Spleen (tissue), 11 donors: ENCODE measurements at regions not wholly inside any gene's neighbourhood (a gene's known extent, or its start where the extent isn't known, plus 50 kb on each side); places are given as distances from the start of the nearest gene placed in this dataset.

ENCODE experiments used
- DNase-seq: peaks from one replicate; pipeline ENCODE4 v3.0.0-alpha.2; 2020
- H3K27ac ChIP-seq, 8 donors: fragments of 200-600 bp; sonication (generic) in 7 of 8; 1 replicate in 4 of 8; 2 replicates in 4 of 8; pipeline versions ENCODE4 v1.5.0 to v1.8.0; 2016 to 2021; ENCODE audit warnings: inconsistent platforms in 4 of 8, mild to moderate bottlenecking in 4 of 8, moderate library complexity in 1 of 8
- H3K27me3 ChIP-seq, 7 donors: fragments of 200-600 bp; sonication (generic) in 6 of 7; replicated peaks in 1 of 7; 1 replicate in 4 of 7; 2 replicates in 3 of 7; pipeline versions ENCODE4 v1.5.0 to v1.8.0; 2016 to 2021; ENCODE audit warnings: inconsistent platforms in 3 of 7, mild to moderate bottlenecking in 1 of 7
- H3K36me3 ChIP-seq, 6 donors: fragments of 200-600 bp; sonication (generic) in 5 of 6; 1 replicate in 4 of 6; 2 replicates in 2 of 6; pipeline versions ENCODE4 v1.5.0 to v1.8.0; 2016 to 2021; ENCODE audit warnings: inconsistent platforms in 2 of 6
- H3K4me1 ChIP-seq, 6 donors: fragments of 200-600 bp; sonication (generic) in 5 of 6; 1 replicate in 3 of 6; 2 replicates in 3 of 6; pipeline versions ENCODE4 v1.5.0 to v1.8.0; 2016 to 2021; ENCODE audit warnings: inconsistent platforms in 3 of 6
- H3K4me3 ChIP-seq, 8 donors: fragments of 200-600 bp; sonication (generic) in 7 of 8; 1 replicate in 4 of 8; 2 replicates in 4 of 8; pipeline versions ENCODE4 v1.5.0 to v1.8.0; 2016 to 2021; ENCODE audit warnings: inconsistent platforms in 4 of 8, mild to moderate bottlenecking in 4 of 8, moderate library complexity in 2 of 8
- H3K9me3 ChIP-seq, 8 donors: fragments of 200-600 bp; sonication (generic) in 7 of 8; 1 replicate in 4 of 8; 2 replicates in 4 of 8; pipeline versions ENCODE4 v1.5.0 to v1.8.0; 2016 to 2021; ENCODE audit warnings: inconsistent platforms in 4 of 8
- POLR2A ChIP-seq, 3 donors: fragments of 450-650 bp; IDR thresholded peaks; one replicate each; pipeline ENCODE4 v1.5.1; 2017; ENCODE audit warnings: antibody characterized with exemption in 3 of 3, mild to moderate bottlenecking in 1 of 3
- POLR2AphosphoS5 ChIP-seq, 3 donors: sonication (generic); formaldehyde crosslinking; IDR thresholded peaks; one replicate each; pipeline ENCODE4 v1.5.1; 2017; ENCODE audit warnings: antibody characterized with exemption in 3 of 3
- WGBS, 5 donors: extraction: QIAGEN DNeasy Blood & Tissue Kit in 3 of 5; methylation state at CpG; one replicate each; pipeline versions ENCODE4 v1.1.5 to v1.1.7; 2013 to 2018; 5-methylcytosine and 5-hydroxymethylcytosine counted together
- intact Hi-C: fragments of 100-400 bp; cut with DNase I; formaldehyde crosslinking; loops from one replicate; pipeline ENCODE4 v1.15.0; 2023; ENCODE audit warnings: low total_unique reads
- TF ChIP-seq, protein P1 (sequence below), 11 experiments: fragments of 200-600 bp in 7 of 11; fragments of 450-650 bp in 4 of 11; sonication (generic) in 4 of 11; IDR thresholded peaks in 8 of 11; conservative IDR thresholded peaks in 3 of 11; 1 replicate in 7 of 11; 2 replicates in 4 of 11; pipeline versions ENCODE4 v1.4.0 to v1.8.0; 2016 to 2021; ENCODE audit warnings: antibody characterized with exemption in 11 of 11, inconsistent platforms in 4 of 11, mild to moderate bottlenecking in 1 of 11
- donor health status: healthy with polysubstance abuse.
- donor health status: DM: no; HTN: no; CAD: no; lungs with moderate emphysema.
- donor health status: DM: no; HTN: no; CAD: no.
- donor health status: Bipolar disorder and iron deficiency.
- donor health status: healthy.
- donor health status: DM: no; HTN: no; CAD: no.
- donor health status: DM: yes; HTN: yes; CAD: no.

DNA sequence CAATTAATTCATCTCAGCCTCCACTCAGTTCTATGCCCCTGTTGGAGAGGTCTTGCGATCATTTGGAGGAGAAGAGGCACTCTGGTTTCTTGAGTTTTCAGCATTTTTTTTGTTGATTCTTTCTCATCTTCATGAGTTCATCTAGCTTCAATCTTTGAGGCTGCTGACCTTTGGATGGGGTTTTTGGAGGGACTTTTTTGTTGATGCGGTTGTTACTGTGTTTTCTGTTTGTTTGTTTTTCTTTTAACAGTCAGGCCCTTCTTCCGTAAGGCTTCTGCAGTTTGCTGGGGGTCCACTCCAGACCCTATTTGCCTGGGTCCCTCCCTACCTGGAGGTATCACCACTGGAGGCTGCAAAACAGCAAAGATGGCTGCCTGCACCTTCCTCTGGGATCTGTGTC, 149.9 kb upstream of the RBBP8 start:
- WGBS, 5 donors: 87 to 92% (median 88%) methylated on average over 3 of the region's 3 CpGs
- no peak for TF ChIP-seq POLR2A (IDR thresholded peaks at IDR 0.05)
- TF ChIP-seq, protein P1, sequence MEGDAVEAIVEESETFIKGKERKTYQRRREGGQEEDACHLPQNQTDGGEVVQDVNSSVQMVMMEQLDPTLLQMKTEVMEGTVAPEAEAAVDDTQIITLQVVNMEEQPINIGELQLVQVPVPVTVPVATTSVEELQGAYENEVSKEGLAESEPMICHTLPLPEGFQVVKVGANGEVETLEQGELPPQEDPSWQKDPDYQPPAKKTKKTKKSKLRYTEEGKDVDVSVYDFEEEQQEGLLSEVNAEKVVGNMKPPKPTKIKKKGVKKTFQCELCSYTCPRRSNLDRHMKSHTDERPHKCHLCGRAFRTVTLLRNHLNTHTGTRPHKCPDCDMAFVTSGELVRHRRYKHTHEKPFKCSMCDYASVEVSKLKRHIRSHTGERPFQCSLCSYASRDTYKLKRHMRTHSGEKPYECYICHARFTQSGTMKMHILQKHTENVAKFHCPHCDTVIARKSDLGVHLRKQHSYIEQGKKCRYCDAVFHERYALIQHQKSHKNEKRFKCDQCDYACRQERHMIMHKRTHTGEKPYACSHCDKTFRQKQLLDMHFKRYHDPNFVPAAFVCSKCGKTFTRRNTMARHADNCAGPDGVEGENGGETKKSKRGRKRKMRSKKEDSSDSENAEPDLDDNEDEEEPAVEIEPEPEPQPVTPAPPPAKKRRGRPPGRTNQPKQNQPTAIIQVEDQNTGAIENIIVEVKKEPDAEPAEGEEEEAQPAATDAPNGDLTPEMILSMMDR (IDR thresholded peaks at IDR 0.05 in 8 of 11, conservative IDR thresholded peaks at IDR 0.05 in 3 of 11): no peak
- no peak for TF ChIP-seq POLR2AphosphoS5 (IDR thresholded peaks at IDR 0.05)
- H3K4me1 ChIP-seq: no peaks in the 10 kb centered on the region
- H3K9me3 ChIP-seq: no peaks in the 10 kb centered on the region
- peaks cover 0 to 7% (median 0%) of the 10 kb centered on the region in 7 donors for H3K27me3 ChIP-seq
- DNase-seq: no peak
- no peak overlapping the region for H3K27ac ChIP-seq
- intact Hi-C loops: no loop called here
- H3K4me3 ChIP-seq: no peak overlapping the region
- no peaks in the 10 kb centered on the region for H3K36me3 ChIP-seq

DNA sequence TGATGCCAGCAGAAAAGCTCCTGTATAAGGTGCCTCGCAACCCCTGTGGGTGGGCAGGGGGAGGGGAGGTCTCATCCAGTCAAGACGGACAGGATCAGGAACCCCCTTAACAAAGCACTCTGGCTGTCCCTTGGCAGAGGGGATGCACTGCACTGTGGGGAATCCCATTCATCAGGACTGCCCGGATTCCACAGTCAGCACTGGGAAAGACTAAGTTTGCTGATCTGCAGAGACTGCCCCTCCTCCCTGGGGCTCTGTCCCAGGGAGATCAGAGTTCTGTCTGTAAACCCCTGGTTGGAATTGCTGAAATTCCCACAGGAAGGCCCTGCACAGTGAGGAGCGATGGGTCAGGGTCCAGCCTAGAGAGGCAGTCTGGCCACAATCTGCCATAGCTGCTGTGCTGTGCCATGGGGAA, 149.5 kb upstream of the RBBP8 start:
- no peak overlapping the region for H3K4me3 ChIP-seq
- H3K27ac ChIP-seq: no peak overlapping the region
- H3K36me3 ChIP-seq: no peaks in the 10 kb centered on the region
- H3K4me1 ChIP-seq: no peaks in the 10 kb centered on the region
- intact Hi-C loops: no loop called here
- DNase-seq: no peak
- peaks cover 0 to 7% (median 0%) of the 10 kb centered on the region in 7 donors for H3K27me3 ChIP-seq
- no peak for TF ChIP-seq POLR2A (IDR thresholded peaks at IDR 0.05)
- TF ChIP-seq, protein P1 (IDR thresholded peaks at IDR 0.05 in 8 of 11, conservative IDR thresholded peaks at IDR 0.05 in 3 of 11): no peak
- no peak for TF ChIP-seq POLR2AphosphoS5 (IDR thresholded peaks at IDR 0.05)
- no peaks in the 10 kb centered on the region for H3K9me3 ChIP-seq
- 57 to 83% (median 65%) methylated on average over 3 to 4 of the region's 4 CpGs for WGBS, 5 donors

DNA sequence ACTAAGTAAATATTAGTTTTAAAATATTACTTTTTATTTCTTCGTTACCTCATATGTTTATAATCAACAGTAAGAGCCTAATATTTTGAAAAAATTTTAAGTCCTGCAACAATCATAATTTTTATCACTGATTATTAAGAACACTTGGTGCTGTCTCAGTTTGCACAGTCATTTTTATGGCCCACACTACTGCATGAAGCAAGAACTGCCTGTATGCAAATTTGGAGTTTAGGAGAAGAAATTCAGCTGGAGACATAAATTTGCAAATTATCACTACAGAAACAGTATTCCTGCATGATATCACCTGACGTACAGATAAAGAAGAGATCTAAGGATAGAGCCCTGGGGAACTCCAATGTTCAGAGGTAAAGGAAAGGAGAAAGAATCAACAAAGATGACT, 144.1 kb upstream of the RBBP8 start:
- Histone ChIP-seq H3K4me3 (no peak overlapping the region), H3K4me1 (peaks cover 0 to 12% (median 3%) of the 10 kb centered on the region in 6 donors), H3K36me3 (no peaks in the 10 kb centered on the region), H3K27ac (no peak overlapping the region), H3K9me3 (no peaks in the 10 kb centered on the region), H3K27me3 (peaks cover 0 to 3% (median 0%) of the 10 kb centered on the region in 7 donors)
- DNase-seq: no peak
- TF ChIP-seq POLR2AphosphoS5 (IDR thresholded peaks at IDR 0.05) (no peak), POLR2A (IDR thresholded peaks at IDR 0.05) (no peak)
- TF ChIP-seq, protein P1 (IDR thresholded peaks at IDR 0.05 in 8 of 11, conservative IDR thresholded peaks at IDR 0.05 in 3 of 11): no peak
- WGBS, 5 donors: 74 to 91% (median 82%) methylated on average over 2 of the region's 2 CpGs
- intact Hi-C loops: no loop called here

DNA sequence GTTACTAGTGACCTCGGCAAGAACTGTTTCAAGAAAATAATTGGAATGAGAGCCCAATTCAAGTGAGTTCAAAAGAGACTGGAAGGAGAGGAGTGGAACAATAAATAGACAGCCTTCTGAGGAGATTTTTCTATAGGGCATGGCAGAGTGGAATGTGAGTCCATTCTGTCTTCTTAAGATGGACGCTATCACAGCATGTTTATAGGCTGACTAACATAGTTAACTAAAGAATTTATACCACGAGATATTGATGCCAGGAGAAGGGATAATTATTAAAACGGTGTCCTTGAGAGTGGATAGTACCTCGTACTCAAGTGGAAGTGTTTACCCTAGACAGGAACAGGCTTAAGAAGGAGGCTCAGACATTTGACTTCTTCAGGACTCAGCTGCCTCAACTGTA, 143.5 kb upstream of the RBBP8 start:
- H3K9me3 ChIP-seq: no peaks in the 10 kb centered on the region
- H3K36me3 ChIP-seq: no peaks in the 10 kb centered on the region
- peaks cover 0 to 12% (median 3%) of the 10 kb centered on the region in 6 donors for H3K4me1 ChIP-seq
- no peak overlapping the region for H3K27ac ChIP-seq
- intact Hi-C loops: no loop called here
- no peak for DNase-seq
- WGBS, 5 donors: 78 to 93% (median 86%) methylated on average over 5 of the region's 5 CpGs
- TF ChIP-seq, protein P1 (IDR thresholded peaks at IDR 0.05 in 8 of 11, conservative IDR thresholded peaks at IDR 0.05 in 3 of 11): no peak
- TF ChIP-seq POLR2AphosphoS5 (IDR thresholded peaks at IDR 0.05): no peak
- no peak for TF ChIP-seq POLR2A (IDR thresholded peaks at IDR 0.05)
- H3K27me3 ChIP-seq: no peaks in the 10 kb centered on the region
- no peak overlapping the region for H3K4me3 ChIP-seq
